Stimulated activated naive CD4-positive, alpha-beta T cell treated with Interleukin-2 at 50 U/mL for 16 hours (primary cell): ENCODE measurements at regions not wholly inside any gene's neighbourhood (a gene's known extent, or its start where the extent isn't known, plus 50 kb on each side); places are given as distances from the start of the nearest gene placed in this dataset.

Source experiments
- DNase-seq: peaks from one replicate; lab custom pipeline; 2025; lab: John Stamatoyannopoulos, UW

- no peak for DNase-seq
Observed at GRCh38 chr1:55374216-55374615, 159.1 kb upstream of the USP24 start.

GRCh38 chr1:55369474-55369873, 154.3 kb upstream of the USP24 start:
- no peak for DNase-seq

GRCh38 chr1:55368698-55369097, 153.5 kb upstream of the USP24 start:
- DNase-seq, result no peak

GRCh38 chr1:55367273-55367672, 152.1 kb upstream of the USP24 start:
- DNase-seq, result no peak

GRCh38 chr1:55364216-55364615, 149.1 kb upstream of the USP24 start:
- DNase-seq, result no peak

- DNase-seq, result no peak
Observed at GRCh38 chr1:55363268-55363667, 148.1 kb upstream of the USP24 start.

- DNase-seq, result no peak
Observed at GRCh38 chr1:55362558-55362957, 147.4 kb upstream of the USP24 start.

GRCh38 chr1:55359611-55360010, 144.4 kb upstream of the USP24 start:
- no peak for DNase-seq

GRCh38 chr1:55358581-55358980, 143.4 kb upstream of the USP24 start:
- DNase-seq, result no peak

- no peak for DNase-seq
Observed at GRCh38 chr1:55355549-55355948, 140.4 kb upstream of the USP24 start.

- no peak for DNase-seq
Observed at GRCh38 chr1:55353707-55354620, 138.8 kb upstream of the USP24 start.

- DNase-seq, result no peak
Observed at GRCh38 chr1:55352811-55353180, 137.6 kb upstream of the USP24 start.

GRCh38 chr1:55352080-55352810, 137.1 kb upstream of the USP24 start:
- no peak for DNase-seq

GRCh38 chr1:55348356-55348755, 133.2 kb upstream of the USP24 start:
- DNase-seq, result no peak

GRCh38 chr1:55347866-55348265, 132.7 kb upstream of the USP24 start:
- no peak for DNase-seq

- DNase-seq, result no peak
Observed at GRCh38 chr1:55347041-55347440, 131.9 kb upstream of the USP24 start.

- DNase-seq, result no peak
Observed at GRCh38 chr1:55346586-55346985, 131.4 kb upstream of the USP24 start.

- DNase-seq, result no peak
Observed at GRCh38 chr1:55339681-55340080, 124.5 kb upstream of the USP24 start.

- DNase-seq, result no peak
Observed at GRCh38 chr1:55338448-55338820, 123.3 kb upstream of the USP24 start.

- no peak for DNase-seq
Observed at GRCh38 chr1:55337801-55338447, 122.8 kb upstream of the USP24 start.

- no peak for DNase-seq
Observed at GRCh38 chr1:55334797-55335196, 119.6 kb upstream of the USP24 start.

- no peak for DNase-seq
Observed at GRCh38 chr1:55334160-55334559, 119.0 kb upstream of the USP24 start.

- no peak for DNase-seq
Observed at GRCh38 chr1:55333461-55333860, 118.3 kb upstream of the USP24 start.
